Skin epidermis (tissue), 12 donors: ENCODE measurements at regions not wholly inside any gene's neighbourhood (a gene's known extent, or its start where the extent isn't known, plus 50 kb on each side); places are given as distances from the start of the nearest gene placed in this dataset.
"Not testable (repeated sequence)": the region's sequence is repeated elsewhere in the genome, so short reads cannot be mapped to it uniquely, and the experiment has no call there.

ENCODE experiments used
- H3K27ac ChIP-seq, 21 experiments: fragments of 200-600 bp; sonication (generic) in 11 of 21; one replicate each; pipeline ENCODE4 v1.5.0; 2020; ENCODE audit warnings: mild to moderate bottlenecking in 3 of 21, inconsistent platforms in 2 of 21, moderate library complexity in 2 of 21
- H3K4me3 ChIP-seq, 7 experiments: fragments of 200-600 bp; sonication (generic) in 2 of 7; one replicate each; pipeline ENCODE4 v1.5.0; 2020; ENCODE audit warnings: inconsistent platforms in 2 of 7, mild to moderate bottlenecking in 2 of 7, moderate library complexity in 1 of 7

DNA sequence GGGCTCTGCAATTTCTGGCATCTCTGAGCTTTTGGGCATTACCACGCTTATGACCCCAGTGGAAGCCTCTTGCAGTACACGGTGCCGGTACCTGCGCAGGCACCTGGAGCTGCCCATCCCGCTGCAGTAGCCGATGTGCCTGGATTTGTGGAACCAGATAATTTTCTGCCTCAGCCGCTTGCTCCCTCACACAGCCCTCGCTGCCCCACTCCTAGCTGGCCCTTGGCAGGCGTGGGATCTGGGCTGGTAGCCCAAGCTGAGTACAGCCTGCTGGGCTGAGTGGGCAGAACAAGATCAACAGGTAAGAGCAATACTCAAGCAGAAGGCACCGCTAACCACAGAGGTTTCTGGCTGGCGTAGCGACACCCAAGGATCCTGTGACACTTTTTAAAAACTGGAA is 1808.8 kb upstream of the ACO1 start:
- Histone ChIP-seq H3K27ac (no peak overlapping the region), H3K4me3 (no peak overlapping the region)

GRCh38 chr9:30579810-30580209 is 1804.6 kb upstream of the ACO1 start:
- Histone ChIP-seq H3K27ac (no peak overlapping the region), H3K4me3 (no peak overlapping the region)

DNA sequence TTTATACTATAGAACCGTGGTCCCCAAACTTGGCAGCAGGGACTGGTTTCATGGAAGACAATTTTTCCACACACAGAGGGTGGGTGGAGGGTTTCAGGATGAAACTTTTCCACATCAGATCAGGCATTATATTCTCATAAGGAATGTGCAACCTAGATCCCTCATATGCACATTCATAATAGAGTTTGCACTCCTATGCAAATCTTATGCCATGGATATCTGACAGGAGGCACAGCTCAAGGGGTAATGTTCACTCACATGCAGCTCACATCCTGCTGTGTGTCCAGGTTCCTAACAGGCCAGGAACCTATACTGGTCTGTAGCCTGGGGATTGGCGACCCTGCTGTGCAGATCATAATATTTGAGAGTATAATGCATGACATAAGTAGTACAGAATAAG is 1802.2 kb upstream of the ACO1 start:
- H3K27ac ChIP-seq: no peak overlapping the region
- H3K4me3 ChIP-seq: no peak overlapping the region

DNA sequence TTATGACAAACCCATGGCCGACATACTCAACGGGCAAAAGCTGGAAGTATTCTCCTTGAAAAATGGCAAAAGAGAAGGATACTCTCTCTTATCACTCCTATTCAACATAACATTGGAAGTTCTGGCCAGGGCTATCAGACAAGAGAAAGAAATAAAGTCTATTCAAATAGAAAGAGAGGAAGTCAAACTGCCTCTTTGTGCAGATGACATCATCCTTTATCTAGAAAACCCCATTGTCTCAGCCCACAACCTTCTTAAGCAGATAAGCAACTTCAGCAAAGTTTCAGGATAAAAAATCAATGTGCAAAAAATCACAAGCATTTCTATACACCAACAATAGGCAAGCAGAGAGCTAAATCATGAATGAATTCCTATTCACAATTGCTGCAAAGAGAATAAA is 1799.9 kb upstream of the ACO1 start:
- Histone ChIP-seq H3K27ac (no peak overlapping the region), H3K4me3 (no peak overlapping the region)

GRCh38 chr9:30591461-30591860 is 1793.0 kb upstream of the ACO1 start:
- Histone ChIP-seq H3K4me3 (no peak overlapping the region), H3K27ac (no peak overlapping the region)

GRCh38 chr9:30597608-30598007 is 1786.8 kb upstream of the ACO1 start:
- H3K4me3 ChIP-seq: no peak overlapping the region
- no peak overlapping the region for H3K27ac ChIP-seq

DNA sequence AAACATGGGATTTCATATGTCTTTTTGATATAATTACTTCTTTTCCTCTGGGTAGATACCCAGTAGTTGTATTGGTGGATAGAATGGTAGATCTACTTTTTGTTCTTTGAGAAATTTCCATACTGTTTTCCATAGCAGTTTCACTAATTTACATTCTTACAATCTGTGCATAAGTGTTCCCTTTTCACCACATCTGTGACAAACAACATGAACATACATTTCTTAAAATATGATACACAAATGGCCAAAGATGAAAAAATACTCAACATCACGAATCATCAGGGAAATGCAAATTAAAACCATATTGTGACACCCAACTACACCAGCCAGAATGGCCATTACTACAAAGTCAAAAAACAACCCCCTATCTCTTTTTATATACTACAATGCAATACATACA is 1778.5 kb upstream of the ACO1 start:
- Histone ChIP-seq H3K27ac (no peak overlapping the region), H3K4me3 (no peak overlapping the region)

GRCh38 chr9:30609713-30610112 is 1774.7 kb upstream of the ACO1 start:
- Histone ChIP-seq H3K27ac (no peak overlapping the region), H3K4me3 (no peak overlapping the region)

- not testable (repeated sequence) for H3K4me3 ChIP-seq, H3K27ac ChIP-seq
These were observed 1767.7 kb upstream of the ACO1 start for GRCh38 chr9:30616782-30617181.

DNA sequence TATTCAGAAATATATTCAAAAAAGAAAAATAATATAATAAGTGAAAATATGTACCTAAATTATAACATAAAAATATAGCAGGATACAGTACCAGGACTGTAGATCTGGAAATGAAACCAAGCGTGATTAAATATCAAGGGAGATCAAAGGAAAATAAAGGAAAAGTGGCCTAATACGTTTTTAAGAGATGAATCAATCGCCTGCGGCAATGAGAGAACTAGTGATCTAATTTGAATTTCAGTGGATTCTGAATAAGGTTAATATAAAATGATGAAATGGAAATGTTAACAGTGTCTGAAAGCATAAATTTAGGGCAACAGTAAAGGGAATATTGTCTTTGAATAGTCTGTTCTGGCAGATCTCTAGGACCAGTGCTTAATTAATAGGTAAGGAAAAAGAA is 1761.9 kb upstream of the ACO1 start:
- Histone ChIP-seq H3K27ac (no peak overlapping the region), H3K4me3 (no peak overlapping the region)

DNA sequence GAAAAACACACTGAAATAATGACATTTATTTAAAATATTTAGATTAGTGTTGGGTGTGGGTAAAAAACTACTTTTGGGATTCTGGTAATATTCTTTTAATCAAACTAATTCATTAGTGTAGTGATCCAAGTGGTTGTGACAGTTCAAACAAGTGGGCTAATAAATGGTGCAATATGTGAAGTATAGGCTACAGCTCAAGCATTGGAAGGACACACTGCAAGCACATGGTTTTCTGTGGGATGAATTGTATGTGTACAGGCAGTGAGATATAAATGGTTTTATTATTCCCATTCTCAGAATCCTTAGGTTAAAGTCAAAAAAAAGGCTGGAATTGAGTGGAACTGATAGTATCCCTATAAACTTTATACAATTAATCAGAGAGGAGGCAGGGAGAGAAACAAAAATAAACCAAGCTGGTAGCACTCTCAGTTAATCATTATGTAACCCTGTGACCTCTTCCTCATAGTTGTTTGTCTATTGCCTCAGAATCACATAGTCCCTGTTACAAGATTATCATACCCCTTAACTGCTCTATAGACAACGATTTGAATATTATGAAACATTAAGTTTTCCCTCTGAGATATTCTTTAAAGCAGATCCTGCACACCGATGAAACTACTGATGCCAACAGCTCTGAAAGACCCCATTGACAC is 1755.4 kb upstream of the ACO1 start:
- Histone ChIP-seq H3K27ac (no peak overlapping the region), H3K4me3 (no peak overlapping the region)

DNA sequence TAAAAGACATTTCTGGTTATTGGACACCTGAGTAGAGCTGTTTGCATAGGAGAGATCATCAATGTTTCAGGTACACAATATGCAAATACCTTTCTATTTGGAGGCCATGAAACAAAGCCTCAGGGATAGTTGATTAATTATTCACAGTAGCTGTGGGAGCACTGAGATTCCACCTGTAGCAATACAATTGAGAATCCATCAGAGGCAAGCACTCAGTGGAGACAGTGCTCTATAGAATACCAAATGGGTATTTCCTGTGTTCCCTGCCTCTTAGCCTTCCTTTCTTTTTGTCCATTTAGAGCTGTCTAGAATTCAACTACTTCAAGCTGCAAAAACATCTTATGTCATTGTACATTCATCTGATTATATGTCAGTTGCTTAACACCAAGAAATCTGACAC is 1754.0 kb upstream of the ACO1 start:
- H3K27ac ChIP-seq: no peak overlapping the region
- H3K4me3 ChIP-seq: no peak overlapping the region

DNA sequence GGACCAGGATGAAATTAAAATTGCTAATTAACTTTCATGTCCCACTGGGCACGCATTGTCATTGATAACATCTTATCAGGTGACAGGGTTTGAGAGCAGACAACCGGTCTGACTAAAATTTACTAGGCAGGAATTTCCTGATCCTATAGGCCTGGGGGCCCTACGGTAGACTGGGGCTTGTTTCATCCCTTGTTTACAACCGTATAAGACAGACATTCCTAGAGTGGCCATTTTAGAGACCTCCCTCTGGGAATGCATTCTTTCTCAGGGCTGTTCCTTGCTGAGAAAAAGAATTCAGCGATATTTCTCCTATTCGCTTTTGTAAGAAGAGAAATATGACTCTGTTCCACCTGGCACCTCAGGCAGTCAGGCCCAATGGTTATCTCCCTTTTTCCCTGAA is 1737.8 kb upstream of the ACO1 start:
- not testable (repeated sequence) for H3K27ac ChIP-seq, H3K4me3 ChIP-seq

DNA sequence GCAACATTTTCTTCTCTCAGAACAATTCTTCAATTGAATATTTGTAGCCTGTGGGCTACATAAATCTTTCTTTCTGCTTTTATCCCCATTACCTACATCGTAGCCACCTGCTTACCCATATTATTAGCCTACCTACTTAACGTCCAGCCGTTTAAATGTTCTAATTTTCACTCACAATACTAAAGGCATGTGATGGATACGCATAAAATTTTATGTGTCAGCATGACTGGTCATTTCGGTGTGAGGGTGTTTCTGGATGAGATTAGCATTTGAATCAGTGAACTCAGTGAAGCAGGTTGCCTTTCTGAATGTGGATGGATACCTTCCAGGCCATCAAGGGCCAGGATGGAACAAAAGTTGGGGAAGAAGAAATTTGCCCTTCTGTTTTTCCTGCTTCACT is 1722.5 kb upstream of the ACO1 start:
- no peak overlapping the region for H3K27ac ChIP-seq
- no peak overlapping the region for H3K4me3 ChIP-seq

DNA sequence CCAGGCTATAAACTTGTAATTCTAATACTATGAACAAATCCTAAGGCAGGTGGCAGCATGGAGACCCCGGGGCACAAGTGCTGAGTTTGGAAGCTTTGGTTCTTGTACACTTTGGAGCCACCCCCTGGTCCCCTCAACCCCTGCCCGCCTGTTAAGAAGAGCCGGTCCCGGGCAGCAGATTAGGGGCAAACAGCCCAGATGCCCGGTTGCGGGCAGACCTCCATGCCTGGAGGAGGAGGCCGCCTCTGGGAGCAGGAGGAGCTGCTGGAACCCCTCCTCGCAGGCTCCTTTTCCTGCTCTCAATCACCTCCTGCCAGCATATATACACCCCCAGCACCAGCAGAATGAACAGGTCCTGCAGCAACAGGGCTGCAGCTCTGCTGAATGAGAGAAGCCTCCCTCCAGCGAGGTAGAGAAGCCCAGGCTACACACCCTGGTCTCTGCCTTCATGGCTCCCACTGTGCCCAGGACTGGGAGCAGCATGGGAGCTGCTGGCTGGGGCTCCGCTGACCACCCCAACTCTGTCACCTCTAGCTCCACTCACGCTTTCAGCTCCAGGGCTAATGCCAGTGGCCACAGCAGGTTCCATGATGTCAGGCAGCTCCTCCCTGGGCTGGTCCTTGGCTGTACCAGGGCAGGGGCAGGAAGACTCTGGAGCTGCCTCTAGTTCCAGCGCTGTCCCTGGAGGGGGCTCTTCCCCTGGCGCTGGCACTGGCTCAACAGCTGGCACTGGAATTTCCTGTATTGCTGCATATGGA is 1713.5 kb upstream of the ACO1 start:
- Histone ChIP-seq H3K27ac (no peak overlapping the region), H3K4me3 (no peak overlapping the region)

DNA sequence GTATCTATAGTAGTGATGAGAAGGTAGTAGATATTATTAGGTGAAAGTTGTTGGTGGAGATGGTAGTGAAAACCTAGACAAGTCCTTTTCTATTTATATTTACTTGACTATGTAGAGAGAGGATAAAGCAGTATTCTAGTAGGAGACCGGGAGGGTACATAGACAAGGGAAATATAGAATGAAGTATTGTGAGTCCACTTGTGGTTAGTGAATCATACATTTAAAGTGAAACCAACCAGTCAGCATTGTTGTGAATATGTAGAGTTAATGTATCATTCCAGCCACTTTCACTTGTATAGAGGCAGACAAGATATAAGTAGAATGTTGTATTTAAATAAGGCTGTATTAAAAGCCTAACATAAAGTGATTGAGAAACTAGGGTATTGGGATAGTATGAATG is 1711.3 kb upstream of the ACO1 start:
- H3K4me3 ChIP-seq: no peak overlapping the region
- no peak overlapping the region for H3K27ac ChIP-seq

DNA sequence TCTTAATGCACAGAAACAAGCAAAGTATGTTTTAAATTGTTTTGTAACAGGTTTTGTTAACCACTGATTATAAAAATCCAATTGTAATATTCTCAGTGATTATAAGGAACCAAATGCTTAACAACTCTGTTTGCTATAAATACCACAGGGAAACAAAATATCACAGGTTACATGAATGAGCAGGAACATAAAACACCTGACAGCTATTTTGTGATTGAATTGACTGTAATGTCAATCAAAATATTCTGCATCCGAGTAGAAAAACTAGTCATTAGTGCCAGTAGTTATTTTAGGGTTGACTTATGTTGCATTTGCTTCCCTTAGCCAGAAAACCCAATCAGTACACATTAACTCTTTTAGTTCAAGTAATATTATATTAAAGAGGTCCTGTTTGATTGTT is 1707.8 kb upstream of the ACO1 start:
- no peak overlapping the region for H3K27ac ChIP-seq
- no peak overlapping the region for H3K4me3 ChIP-seq

- Histone ChIP-seq H3K27ac (no peak overlapping the region), H3K4me3 (no peak overlapping the region)
These were observed 1707.2 kb upstream of the ACO1 start for GRCh38 chr9:30677221-30677620.

DNA sequence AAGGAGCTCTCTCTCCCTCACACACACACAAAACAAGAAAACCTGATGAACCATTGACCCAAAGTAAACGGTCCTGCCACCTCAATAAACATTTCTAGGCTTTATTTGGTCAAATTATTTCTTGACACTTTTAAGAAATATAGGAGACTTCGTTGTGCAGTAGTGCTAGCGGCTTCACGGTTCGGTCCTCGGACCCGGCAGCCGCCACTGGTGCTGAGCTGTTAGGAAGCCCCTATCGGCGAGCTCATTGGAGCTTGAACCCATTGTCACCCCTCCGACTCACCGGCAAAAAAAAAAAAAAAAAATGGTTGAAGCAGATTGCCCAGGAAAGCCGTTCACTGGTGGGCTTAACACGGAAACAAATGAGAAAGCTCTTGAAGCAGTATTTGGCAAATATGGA is 1695.6 kb upstream of the ACO1 start:
- no peak overlapping the region for H3K4me3 ChIP-seq
- H3K27ac ChIP-seq: no peak overlapping the region

DNA sequence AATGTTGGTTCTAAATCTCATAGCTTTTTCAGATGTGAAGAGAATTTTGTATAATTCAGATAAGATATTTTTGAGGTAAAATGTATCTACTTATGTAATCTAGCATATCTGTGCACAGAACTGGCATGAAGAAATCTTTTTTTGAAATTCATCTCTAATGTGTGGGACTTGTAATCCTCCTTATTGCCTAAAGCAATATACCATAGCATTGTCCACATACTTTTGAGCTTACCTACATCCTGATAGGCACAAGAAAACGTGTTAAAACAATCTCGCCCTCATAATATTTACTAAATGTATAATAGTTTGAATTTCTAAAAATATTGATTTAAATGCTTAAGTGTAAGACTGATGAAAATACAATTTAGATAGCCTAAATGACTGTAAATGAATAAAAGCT is 1686.5 kb upstream of the ACO1 start:
- H3K27ac ChIP-seq: no peak overlapping the region
- H3K4me3 ChIP-seq: no peak overlapping the region

DNA sequence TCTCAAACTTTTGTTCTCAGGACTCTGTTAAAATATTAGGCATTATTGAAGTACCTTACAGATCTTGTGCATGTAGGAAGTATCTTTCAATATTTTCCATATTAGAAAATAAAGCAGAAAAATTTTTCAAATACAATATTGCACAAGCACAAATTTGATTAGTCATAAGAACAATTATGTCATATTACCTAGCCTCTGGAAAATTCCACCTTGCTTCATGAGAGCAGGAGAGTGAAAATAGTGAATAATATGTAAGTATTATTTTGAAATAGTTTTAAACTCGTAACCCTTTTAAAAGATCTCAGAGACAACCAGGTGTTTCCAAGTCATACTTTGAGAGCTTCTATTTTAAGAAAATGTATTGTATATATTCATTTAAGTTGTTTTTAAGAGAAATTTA is 1672.9 kb upstream of the ACO1 start:
- Histone ChIP-seq H3K27ac (no peak overlapping the region), H3K4me3 (no peak overlapping the region)

DNA sequence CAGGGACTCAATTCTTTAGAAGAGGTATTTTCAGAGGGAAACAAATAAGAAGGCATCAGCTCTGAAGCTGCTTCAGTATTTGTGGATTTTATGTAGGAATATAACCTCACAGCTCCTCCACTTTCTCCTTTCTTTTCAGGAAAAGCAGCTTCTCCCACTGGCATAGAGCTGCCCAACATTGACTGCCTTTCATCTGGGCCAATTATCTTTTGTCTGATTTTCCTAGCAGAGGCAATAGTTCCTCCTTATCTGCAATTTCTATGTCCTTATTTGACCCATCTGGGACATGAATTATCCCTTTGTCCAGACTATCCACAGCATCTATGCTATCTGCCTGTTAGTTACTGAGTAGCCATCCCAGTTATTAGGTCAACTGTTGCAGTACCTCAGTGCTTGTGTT is 1671.2 kb upstream of the ACO1 start:
- H3K27ac ChIP-seq: no peak overlapping the region
- no peak overlapping the region for H3K4me3 ChIP-seq
